Astrocyte (in vitro differentiated cells and primary cell): ENCODE measurements at regions not wholly inside any gene's neighbourhood (a gene's known extent, or its start where the extent isn't known, plus 50 kb on each side); places are given as distances from the start of the nearest gene placed in this dataset.

Experiments
- CTCF ChIP-seq: IDR thresholded peaks from 2 replicates; pipeline ENCODE4 v1.5.1; 2011; ENCODE audit warnings: low read depth, mild to moderate bottlenecking, inconsistent platforms, low read length, moderate library complexity; ENCODE audit not compliant: insufficient read depth
- EZH2 ChIP-seq: IDR thresholded peaks from 2 replicates; pipeline ENCODE4 v1.6.1; 2012; ENCODE audit warnings: mild to moderate bottlenecking, low read length, inconsistent platforms; ENCODE audit not compliant: insufficient read depth

GRCh38 chr4:71093745-71094144 lies 100.3 kb downstream of the DCK start:
- TF ChIP-seq CTCF (no peak), EZH2 (no peak)
